H54 (cell line): ENCODE measurements at regions not wholly inside any gene's neighbourhood (a gene's known extent, or its start where the extent isn't known, plus 50 kb on each side); places are given as distances from the start of the nearest gene placed in this dataset.
A peak's percentile ranks its signal among the peaks of the same experiment; 100 is the strongest.

Source experiments
- DNase-seq: peaks from one replicate; pipeline ENCODE4 v3.0.0; 2011; ENCODE audit warnings: low spot score, mixed read lengths; ENCODE audit not compliant: insufficient read length
- FAIRE-seq: peaks from 3 replicates; lab custom pipeline; 2011; peaks lifted over from hg19 to GRCh38; lab: Jason Lieb, UNC
- POLR2A ChIP-seq: IDR thresholded peaks from 2 replicates; pipeline ENCODE4 v1.6.1; 2011; ENCODE audit warnings: low read depth, mild to moderate bottlenecking, low read length

GRCh38 chr3:43965656-43966055 is 274.9 kb downstream of the ABHD5 start:
- no peak for TF ChIP-seq POLR2A
- no peak for FAIRE-seq

GRCh38 chr3:43966126-43966525 is 275.4 kb downstream of the ABHD5 start:
- FAIRE-seq, result no peak
- no peak for TF ChIP-seq POLR2A
- no peak for DNase-seq

More at GRCh38 chr3:43965656-43966055, 274.9 kb downstream of the ABHD5 start:
- no peak for DNase-seq

DNA sequence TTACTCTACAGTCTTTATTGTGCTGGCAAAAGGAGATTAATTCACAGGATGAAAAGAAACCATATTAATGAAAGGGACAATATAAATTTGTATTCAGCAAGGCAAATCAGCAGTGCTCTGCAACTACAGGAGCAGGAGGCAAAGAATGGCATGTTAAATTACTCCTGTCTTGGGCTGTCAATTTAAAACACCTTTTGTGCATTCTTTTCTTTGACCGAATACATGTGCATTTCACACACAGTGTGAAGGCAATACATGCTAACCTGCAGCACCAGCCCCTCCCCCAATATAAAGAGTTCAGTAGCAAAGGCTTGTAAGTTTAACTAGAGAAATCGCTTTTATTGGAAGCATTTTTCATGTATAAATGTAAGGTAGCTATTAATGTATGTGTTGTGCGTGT is 275.2 kb upstream of the TOPAZ1 start:
- TF ChIP-seq POLR2A, result no peak
- no peak for DNase-seq
- FAIRE-seq, result no peak

DNA sequence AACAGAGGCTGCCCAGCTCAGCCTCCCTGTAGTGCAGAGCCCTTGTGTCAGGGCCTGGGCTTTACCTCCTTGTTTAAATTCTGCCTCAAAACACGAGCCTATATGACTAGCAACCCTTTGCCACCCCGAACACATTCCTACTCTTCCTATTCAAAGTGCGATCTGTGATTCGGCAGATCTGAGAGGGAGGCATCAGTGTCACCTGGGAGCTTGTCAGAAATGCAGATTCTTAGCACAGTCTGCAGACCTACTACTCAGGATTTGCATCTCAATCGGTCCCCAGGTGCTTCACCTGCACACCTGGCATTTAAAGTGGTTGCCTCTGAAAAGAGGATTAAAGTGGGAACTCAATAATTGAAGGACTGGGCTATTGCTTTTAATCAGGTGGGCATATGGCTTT is 273.2 kb upstream of the TOPAZ1 start:
- FAIRE-seq (no peak), DNase-seq (no peak)
- no peak for TF ChIP-seq POLR2A

- DNase-seq (no peak), FAIRE-seq (no peak)
- no peak for TF ChIP-seq POLR2A
Observed at GRCh38 chr3:43969944-43970343, 271.7 kb upstream of the TOPAZ1 start.

- FAIRE-seq, result no peak
- no peak for DNase-seq
- no peak for TF ChIP-seq POLR2A
Observed at GRCh38 chr3:43970351-43970750, 271.3 kb upstream of the TOPAZ1 start.

DNA sequence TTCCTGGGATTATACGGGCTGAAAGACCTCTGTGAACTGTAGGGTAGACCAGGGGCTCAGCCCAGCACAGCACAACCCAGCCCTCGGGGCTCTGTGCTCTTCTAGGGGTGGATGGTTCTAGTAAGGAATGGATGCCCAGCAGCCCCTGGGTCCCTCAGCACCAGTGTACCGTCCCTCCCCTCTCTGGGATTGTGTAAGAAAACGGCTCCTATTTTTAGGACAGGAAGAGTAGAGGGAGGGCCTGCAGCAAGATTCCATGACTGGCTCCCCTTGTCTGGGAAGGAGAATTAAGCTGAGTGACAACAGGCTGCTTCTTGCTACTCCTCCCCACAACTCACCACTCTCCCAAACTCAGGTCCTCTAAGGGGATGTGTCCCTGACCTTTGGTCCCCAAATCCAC is 270.8 kb upstream of the TOPAZ1 start:
- FAIRE-seq, result no peak
- no peak for TF ChIP-seq POLR2A
- no peak for DNase-seq

DNA sequence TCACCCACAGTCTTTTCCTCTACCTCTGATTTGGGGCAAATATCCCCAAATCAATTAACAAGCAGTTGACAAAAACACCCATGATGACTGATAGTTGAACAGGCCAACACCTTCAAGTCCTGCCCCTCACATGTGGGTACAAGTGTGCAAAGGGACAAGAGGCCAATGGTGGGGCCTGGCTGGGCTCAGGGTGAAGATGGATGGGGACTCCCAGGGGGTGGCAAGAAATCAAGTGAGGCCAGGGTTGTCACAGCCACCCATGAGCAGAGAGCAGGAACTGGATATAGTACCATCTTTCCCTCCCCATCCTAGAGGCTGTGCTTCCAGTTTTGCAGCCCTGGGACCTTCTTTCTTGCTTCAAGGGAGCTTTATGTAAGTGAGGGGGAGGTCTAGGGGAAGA is 270.2 kb upstream of the TOPAZ1 start:
- FAIRE-seq, result no peak
- TF ChIP-seq POLR2A, result no peak
- DNase-seq, result no peak

DNA sequence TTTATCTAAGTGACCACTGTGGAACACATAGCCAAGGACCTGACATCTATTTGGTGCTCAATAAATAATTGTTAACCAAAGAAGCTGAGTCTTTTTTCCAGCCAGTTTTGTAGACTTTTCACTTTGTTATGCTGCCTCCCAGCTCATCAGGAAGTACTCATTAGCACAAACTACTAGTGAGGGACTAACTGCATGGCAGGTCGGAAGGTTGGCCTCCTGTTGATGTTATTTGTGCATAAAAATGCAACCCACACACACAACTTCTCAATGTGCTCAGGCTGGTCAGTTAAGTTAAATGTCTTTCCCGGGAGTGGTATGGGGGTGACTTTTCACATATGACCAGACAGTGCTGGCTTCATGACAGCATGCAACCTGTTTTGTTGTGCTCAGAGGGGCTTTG is 263.0 kb upstream of the TOPAZ1 start:
- DNase-seq (no peak), FAIRE-seq (no peak)
- TF ChIP-seq POLR2A, result no peak

- no peak for DNase-seq
- no peak for TF ChIP-seq POLR2A
- FAIRE-seq, result no peak
Observed at GRCh38 chr3:43979645-43980044, 262.0 kb upstream of the TOPAZ1 start.

- no peak for FAIRE-seq
- DNase-seq, result peak; percentile 42
- TF ChIP-seq POLR2A, result 0 out of 2 replicates have a peak, but pooled peaks have one; percentile 7
Observed at GRCh38 chr3:43994657-43995546, 246.8 kb upstream of the TOPAZ1 start.

DNA sequence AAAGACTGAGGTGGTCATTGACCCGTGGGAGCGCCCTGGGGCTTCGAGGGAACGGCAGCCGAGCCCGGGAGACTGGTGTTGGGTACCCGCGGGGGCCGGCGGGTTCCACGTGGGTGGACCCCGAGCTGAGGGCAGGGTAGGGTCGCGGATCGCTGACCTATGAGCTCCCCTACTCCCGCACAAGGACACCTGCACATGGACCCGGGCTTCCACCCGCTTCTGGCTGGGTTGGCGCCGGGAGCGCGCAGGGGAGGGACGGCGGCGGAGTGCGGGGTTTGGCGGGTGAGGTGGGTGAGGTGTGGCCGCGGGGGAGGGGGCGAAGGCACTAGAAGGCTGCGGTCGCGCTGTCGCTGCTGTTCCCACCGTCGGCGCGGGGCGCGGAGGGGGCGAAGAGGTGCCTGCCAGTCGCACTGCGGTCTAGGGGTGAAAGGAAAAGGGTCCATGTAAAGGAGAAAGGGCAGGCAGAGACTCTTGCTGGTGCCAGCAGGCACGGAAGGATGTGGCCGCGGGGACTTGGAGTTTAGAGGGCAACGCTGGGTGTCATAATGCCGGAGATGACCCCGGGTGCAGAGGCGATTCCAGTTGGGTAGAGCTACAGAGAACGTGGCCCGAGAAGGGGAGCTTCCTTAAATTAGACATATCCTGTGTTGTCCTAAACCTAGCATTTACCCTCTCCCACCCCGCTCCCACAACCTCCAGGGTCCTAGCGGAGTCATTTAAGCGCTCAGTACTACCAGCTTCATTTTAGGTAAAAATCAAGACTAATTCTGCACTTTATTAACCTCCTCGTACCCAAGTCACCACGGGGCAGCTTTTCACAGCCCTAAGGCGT is 245.9 kb upstream of the TOPAZ1 start:
- FAIRE-seq (no peak), DNase-seq (no peak)
- TF ChIP-seq POLR2A, result no peak

GRCh38 chr3:43996379-43997301 is 245.0 kb upstream of the TOPAZ1 start:
- DNase-seq, result no peak
- no peak for TF ChIP-seq POLR2A
- FAIRE-seq, result no peak
